ENCODE measurements at regions not wholly inside any gene's neighbourhood (a gene's known extent, or its start where the extent isn't known, plus 50 kb on each side); places are given as distances from the start of the nearest gene placed in this dataset.

- no peak for TF ChIP-seq POLR2AphosphoS5 (IDR thresholded peaks at IDR 0.05; ENCODE audit: insufficient read depth in 1 of 2, low read depth in 1 of 2)
- no peak for TF ChIP-seq CTCF (IDR thresholded peaks at IDR 0.05)
- TF ChIP-seq POLR2A (IDR thresholded peaks at IDR 0.05), result no peak
These were observed 403.3 kb downstream of the EPM2A start for GRCh38 chr6:145332011-145332410.

All from vagina (tissue), 2 donors.